Glutamatergic neuron (in vitro differentiated cells): ENCODE measurements at regions not wholly inside any gene's neighbourhood (a gene's known extent, or its start where the extent isn't known, plus 50 kb on each side); places are given as distances from the start of the nearest gene placed in this dataset.
A peak's percentile ranks its signal among the peaks of the same experiment; 100 is the strongest.
"Not testable (repeated sequence)": the region's sequence is repeated elsewhere in the genome, so short reads cannot be mapped to it uniquely, and the experiment has no call there.

Experiments
- DNase-seq: peaks from one replicate; pipeline ENCODE4 v3.0.0; 2022
- H3K27ac Mint-ChIP-seq: one replicate; pipeline ENCODE4 v1.8.0; 2020; ENCODE audit warnings: mild to moderate bottlenecking, mixed read lengths, inconsistent platforms; ENCODE audit not compliant: unreplicated experiment
- H3K27me3 Mint-ChIP-seq: one replicate; pipeline ENCODE4 v1.8.0; 2020; ENCODE audit warnings: mild to moderate bottlenecking, moderate library complexity, mixed read lengths, inconsistent platforms; ENCODE audit not compliant: unreplicated experiment
- H3K36me3 Mint-ChIP-seq: one replicate; pipeline ENCODE4 v1.8.0; 2020; ENCODE audit warnings: mild to moderate bottlenecking, mixed read lengths, inconsistent platforms; ENCODE audit not compliant: unreplicated experiment
- H3K4me1 Mint-ChIP-seq: one replicate; pipeline ENCODE4 v1.8.0; 2020; ENCODE audit warnings: mild to moderate bottlenecking, low read depth, mixed read lengths, inconsistent platforms; ENCODE audit not compliant: unreplicated experiment
- H3K4me3 Mint-ChIP-seq: one replicate; pipeline ENCODE4 v1.8.0; 2020; ENCODE audit warnings: mild to moderate bottlenecking, mixed read lengths, inconsistent platforms; ENCODE audit not compliant: unreplicated experiment
- H3K9me3 Mint-ChIP-seq: one replicate; pipeline ENCODE4 v1.8.0; 2020; ENCODE audit warnings: mild to moderate bottlenecking, moderate library complexity, mixed read lengths, inconsistent platforms; ENCODE audit not compliant: unreplicated experiment
- TF ChIP-seq, protein P1 (sequence below): fragments of 200-600 bp; sonication (generic); IDR thresholded peaks from one replicate; pipeline ENCODE4 v1.5.0; 2021; ENCODE audit not compliant: partially characterized antibody, unreplicated experiment

DNA sequence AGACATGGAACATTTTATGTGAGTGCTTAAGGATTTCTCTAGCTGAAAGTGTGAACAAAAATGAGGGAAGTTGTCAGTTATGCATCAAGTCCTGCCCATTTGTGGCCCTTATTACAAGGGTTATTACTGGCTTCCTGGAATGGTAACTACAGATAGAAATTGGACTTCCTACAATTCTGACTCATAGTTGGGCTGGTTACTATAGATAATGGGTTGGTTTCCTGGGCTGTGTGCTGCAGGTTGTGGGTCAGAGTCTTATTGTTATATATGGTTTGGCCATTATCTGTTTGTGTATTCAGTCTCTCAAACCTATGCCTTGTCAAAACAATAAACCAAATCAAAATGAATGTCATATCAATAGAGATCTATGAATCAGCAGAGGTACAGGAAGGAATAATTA lies 313.7 kb downstream of the ADAMTS20 start:
- H3K4me1 Mint-ChIP-seq: no peaks in the 10 kb centered on the region
- H3K4me3 Mint-ChIP-seq: no peak overlapping the region
- no peak for DNase-seq
- H3K27ac Mint-ChIP-seq: no peak overlapping the region
- TF ChIP-seq, protein P1, sequence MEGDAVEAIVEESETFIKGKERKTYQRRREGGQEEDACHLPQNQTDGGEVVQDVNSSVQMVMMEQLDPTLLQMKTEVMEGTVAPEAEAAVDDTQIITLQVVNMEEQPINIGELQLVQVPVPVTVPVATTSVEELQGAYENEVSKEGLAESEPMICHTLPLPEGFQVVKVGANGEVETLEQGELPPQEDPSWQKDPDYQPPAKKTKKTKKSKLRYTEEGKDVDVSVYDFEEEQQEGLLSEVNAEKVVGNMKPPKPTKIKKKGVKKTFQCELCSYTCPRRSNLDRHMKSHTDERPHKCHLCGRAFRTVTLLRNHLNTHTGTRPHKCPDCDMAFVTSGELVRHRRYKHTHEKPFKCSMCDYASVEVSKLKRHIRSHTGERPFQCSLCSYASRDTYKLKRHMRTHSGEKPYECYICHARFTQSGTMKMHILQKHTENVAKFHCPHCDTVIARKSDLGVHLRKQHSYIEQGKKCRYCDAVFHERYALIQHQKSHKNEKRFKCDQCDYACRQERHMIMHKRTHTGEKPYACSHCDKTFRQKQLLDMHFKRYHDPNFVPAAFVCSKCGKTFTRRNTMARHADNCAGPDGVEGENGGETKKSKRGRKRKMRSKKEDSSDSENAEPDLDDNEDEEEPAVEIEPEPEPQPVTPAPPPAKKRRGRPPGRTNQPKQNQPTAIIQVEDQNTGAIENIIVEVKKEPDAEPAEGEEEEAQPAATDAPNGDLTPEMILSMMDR: no peak
- no peaks in the 10 kb centered on the region for H3K36me3 Mint-ChIP-seq
- no peaks in the 10 kb centered on the region for H3K9me3 Mint-ChIP-seq
- no peaks in the 10 kb centered on the region for H3K27me3 Mint-ChIP-seq

DNA sequence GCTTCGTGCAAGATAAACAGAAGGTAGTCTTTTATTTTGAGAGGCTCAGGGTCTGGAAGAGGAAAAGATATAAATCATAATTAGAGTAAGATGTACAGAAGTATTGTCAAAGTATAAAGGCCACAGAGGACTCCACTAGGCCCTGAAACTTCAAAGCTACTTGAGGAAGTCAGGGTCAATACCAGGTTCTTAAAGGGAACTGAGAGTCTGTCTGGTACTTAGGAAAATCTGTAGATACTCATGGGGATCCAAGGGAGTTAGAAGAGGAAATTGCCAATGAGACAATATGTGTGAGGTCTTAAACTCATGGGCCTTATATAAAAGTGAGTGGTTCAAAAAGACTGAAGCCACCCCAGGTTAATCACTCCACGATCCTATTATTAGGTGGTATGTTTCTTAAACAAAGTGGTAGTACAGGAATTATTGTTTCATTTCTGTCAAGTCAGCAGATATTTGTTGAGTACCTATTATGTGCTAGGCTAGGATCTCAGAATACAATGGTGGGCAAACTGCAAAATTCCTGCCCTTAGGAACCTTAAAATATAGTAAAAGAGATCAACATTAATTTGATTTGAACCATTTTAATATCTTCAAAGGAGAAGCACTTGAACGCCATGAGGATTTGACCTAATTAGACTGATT lies 314.6 kb downstream of the ADAMTS20 start:
- Mint-ChIP-seq H3K27ac (no peak overlapping the region), H3K36me3 (no peaks in the 10 kb centered on the region), H3K27me3 (no peaks in the 10 kb centered on the region), H3K4me3 (no peak overlapping the region), H3K4me1 (no peaks in the 10 kb centered on the region), H3K9me3 (no peaks in the 10 kb centered on the region)
- TF ChIP-seq, protein P1: no peak
- DNase-seq: no peak

DNA sequence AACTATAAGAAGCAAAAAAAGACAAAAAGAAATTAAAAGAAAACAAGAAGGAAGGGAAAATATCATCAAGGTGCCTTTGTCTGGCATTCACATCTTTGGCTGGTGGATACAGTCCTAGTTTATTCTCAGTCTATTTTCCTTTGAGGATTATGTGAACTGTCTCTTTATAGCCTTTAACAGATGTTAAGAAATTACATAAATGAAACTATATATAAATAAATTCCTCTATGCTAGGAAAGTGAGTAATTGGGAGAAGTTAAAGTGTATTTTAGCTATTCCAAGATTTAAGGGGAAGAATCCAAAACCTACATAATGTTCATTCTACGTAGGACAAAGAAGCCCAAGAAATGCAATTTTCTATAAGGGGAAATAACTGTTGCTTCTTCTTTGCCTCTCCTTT lies 316.3 kb downstream of the ADAMTS20 start:
- Mint-ChIP-seq H3K4me3 (no peak overlapping the region), H3K27ac (no peak overlapping the region), H3K4me1 (no peaks in the 10 kb centered on the region), H3K9me3 (no peaks in the 10 kb centered on the region), H3K27me3 (no peaks in the 10 kb centered on the region), H3K36me3 (no peaks in the 10 kb centered on the region)
- DNase-seq: no peak
- TF ChIP-seq, protein P1: no peak

DNA sequence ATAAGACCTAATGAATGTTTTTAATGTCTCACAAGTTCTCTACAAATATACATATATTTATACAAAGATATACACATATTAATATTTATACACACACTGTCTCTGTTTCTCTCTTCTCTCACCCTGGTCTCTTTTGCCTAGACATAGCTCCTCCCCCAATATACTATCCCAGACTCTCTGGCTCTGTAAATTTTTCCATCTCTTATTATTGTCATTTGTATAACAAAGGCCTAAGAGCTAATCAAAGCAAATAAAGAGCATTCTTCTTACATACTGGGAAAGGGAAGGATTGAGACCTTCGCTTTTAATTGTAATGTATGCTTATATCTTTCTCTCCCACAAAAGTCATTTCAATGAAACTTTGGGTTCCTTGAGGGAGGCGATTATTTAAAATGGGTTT lies 318.1 kb downstream of the ADAMTS20 start:
- no peak overlapping the region for H3K4me3 Mint-ChIP-seq
- TF ChIP-seq, protein P1: no peak
- no peak overlapping the region for H3K27ac Mint-ChIP-seq
- H3K9me3 Mint-ChIP-seq: no peaks in the 10 kb centered on the region
- H3K27me3 Mint-ChIP-seq: no peaks in the 10 kb centered on the region
- no peaks in the 10 kb centered on the region for H3K36me3 Mint-ChIP-seq
- no peaks in the 10 kb centered on the region for H3K4me1 Mint-ChIP-seq
- DNase-seq: no peak

DNA sequence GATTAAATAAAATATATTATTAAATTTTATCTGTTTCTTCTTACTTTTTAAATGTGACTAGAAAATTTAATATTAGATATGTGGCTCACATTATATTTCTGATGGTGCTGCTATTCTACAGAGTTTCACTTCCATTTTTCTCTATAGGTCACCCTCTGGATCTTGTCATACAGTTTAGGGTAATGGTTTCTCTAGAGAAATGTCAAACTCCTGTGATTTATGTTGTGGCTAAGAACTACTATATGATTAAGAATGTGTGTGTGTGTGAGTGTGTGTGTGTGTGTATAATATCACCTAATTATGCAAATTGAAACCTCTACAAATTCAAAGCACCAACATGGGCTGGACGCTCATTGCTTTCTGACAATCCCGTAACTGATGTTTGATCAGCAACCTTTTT lies 325.9 kb downstream of the ADAMTS20 start:
- H3K36me3 Mint-ChIP-seq: peaks cover 4% of the 10 kb centered on the region
- no peaks in the 10 kb centered on the region for H3K27me3 Mint-ChIP-seq
- peaks cover 14% of the 10 kb centered on the region for H3K4me1 Mint-ChIP-seq
- no peak overlapping the region for H3K27ac Mint-ChIP-seq
- TF ChIP-seq, protein P1: no peak
- no peak for DNase-seq
- no peak overlapping the region for H3K4me3 Mint-ChIP-seq
- peaks cover 2% of the 10 kb centered on the region for H3K9me3 Mint-ChIP-seq

DNA sequence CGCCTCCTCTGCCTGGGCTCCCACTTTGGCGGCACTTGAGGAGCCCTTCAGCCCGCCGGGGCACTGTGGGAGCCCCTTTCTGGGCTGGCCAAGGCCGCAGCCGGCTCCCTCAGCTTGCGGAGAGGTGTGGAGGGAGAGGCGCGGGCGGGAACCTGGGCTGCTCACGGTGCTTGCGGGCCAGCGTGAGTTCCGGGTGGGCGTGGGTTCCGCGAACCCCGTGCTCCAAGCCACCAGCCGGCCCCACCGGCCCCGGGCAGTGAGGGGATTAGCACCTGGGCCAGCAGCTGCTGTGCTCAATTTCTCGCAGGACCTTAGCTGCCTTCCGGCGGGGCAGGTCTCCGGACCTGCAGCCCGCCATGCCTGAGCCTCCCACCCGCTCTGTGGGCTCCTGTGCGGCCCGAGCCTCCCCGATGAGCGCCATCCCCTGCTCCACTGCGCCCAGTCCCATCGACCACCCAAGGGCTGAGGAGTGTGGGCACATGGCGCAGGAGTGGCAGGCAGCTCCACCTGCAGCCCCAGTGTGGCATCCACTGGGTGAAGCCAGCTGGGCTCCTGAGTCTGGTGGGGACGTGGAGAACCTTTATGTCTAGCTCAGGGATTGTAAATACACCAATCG lies 327.7 kb downstream of the ADAMTS20 start:
- H3K4me3 Mint-ChIP-seq, H3K36me3 Mint-ChIP-seq, H3K27me3 Mint-ChIP-seq, H3K27ac Mint-ChIP-seq, H3K9me3 Mint-ChIP-seq: not testable (repeated sequence)
- peak; percentile 9 for DNase-seq
- peaks cover 29% of the 10 kb centered on the region for H3K4me1 Mint-ChIP-seq
